ENCODE measurements at regions not wholly inside any gene's neighbourhood (a gene's known extent, or its start where the extent isn't known, plus 50 kb on each side); places are given as distances from the start of the nearest gene placed in this dataset.

GRCh38 chr9:89788434-89788833, 183.6 kb downstream of the GADD45G start:
- no peak overlapping the region for H3K4me3 Mint-ChIP-seq

GRCh38 chr9:89789922-89790510, 185.2 kb downstream of the GADD45G start:
- Mint-ChIP-seq H3K4me1 (ENCODE audit: low read depth) (peaks cover 42% of the 10 kb centered on the region), H3K27me3 (peaks cover 25% of the 10 kb centered on the region), H3K27ac (no peak overlapping the region), H3K4me3 (no peak overlapping the region), H3K36me3 (ENCODE audit: low read depth) (no peaks in the 10 kb centered on the region), H3K9me3 (no peaks in the 10 kb centered on the region)
- intact Hi-C loops (cut with micrococcal nuclease): loop anchor here (10.0 kb wide), 1 partner anchor 165 kb away; no protein-coding TSS in a partner anchor

More at GRCh38 chr9:89788434-89788833, 183.6 kb downstream of the GADD45G start:
- H3K4me1 Mint-ChIP-seq (ENCODE audit: low read depth): peaks cover 40% of the 10 kb centered on the region
- H3K36me3 Mint-ChIP-seq (ENCODE audit: low read depth): no peaks in the 10 kb centered on the region
- H3K9me3 Mint-ChIP-seq: no peaks in the 10 kb centered on the region
- peaks cover 31% of the 10 kb centered on the region for H3K27me3 Mint-ChIP-seq
- H3K27ac Mint-ChIP-seq: no peak overlapping the region
- intact Hi-C loops (cut with micrococcal nuclease): loop anchor here (10.0 kb wide), 1 partner anchor 164 kb away; no protein-coding TSS in a partner anchor

GRCh38 chr9:89790542-89791109, 185.8 kb downstream of the GADD45G start:
- H3K4me1 Mint-ChIP-seq (ENCODE audit: low read depth): peaks cover 38% of the 10 kb centered on the region
- H3K27ac Mint-ChIP-seq: peak overlapping the region; percentile 26
- H3K36me3 Mint-ChIP-seq (ENCODE audit: low read depth): no peaks in the 10 kb centered on the region
- no peaks in the 10 kb centered on the region for H3K9me3 Mint-ChIP-seq
- no peak overlapping the region for H3K4me3 Mint-ChIP-seq
- intact Hi-C loops (cut with micrococcal nuclease): no loop called here
- peaks cover 25% of the 10 kb centered on the region for H3K27me3 Mint-ChIP-seq

- Mint-ChIP-seq H3K36me3 (ENCODE audit: low read depth) (no peaks in the 10 kb centered on the region), H3K27me3 (peaks cover 25% of the 10 kb centered on the region), H3K27ac (peak overlapping the region; percentile 27), H3K4me1 (ENCODE audit: low read depth) (peaks cover 27% of the 10 kb centered on the region), H3K9me3 (no peaks in the 10 kb centered on the region), H3K4me3 (no peak overlapping the region)
- intact Hi-C loops (cut with micrococcal nuclease): no loop called here
Observed at GRCh38 chr9:89791754-89792153, 186.9 kb downstream of the GADD45G start.

- Mint-ChIP-seq H3K4me1 (ENCODE audit: low read depth) (peaks cover 20% of the 10 kb centered on the region), H3K36me3 (ENCODE audit: low read depth) (no peaks in the 10 kb centered on the region), H3K27me3 (peaks cover 29% of the 10 kb centered on the region), H3K4me3 (no peak overlapping the region), H3K9me3 (no peaks in the 10 kb centered on the region), H3K27ac (peak overlapping the region; percentile 27)
- intact Hi-C loops (cut with micrococcal nuclease): no loop called here
Observed at GRCh38 chr9:89792189-89793123, 187.6 kb downstream of the GADD45G start.

GRCh38 chr9:89793124-89793495, 188.3 kb downstream of the GADD45G start:
- Mint-ChIP-seq H3K4me3 (no peak overlapping the region), H3K27ac (no peak overlapping the region), H3K4me1 (ENCODE audit: low read depth) (peaks cover 19% of the 10 kb centered on the region), H3K27me3 (peaks cover 29% of the 10 kb centered on the region), H3K9me3 (no peaks in the 10 kb centered on the region), H3K36me3 (ENCODE audit: low read depth) (no peaks in the 10 kb centered on the region)
- intact Hi-C loops (cut with micrococcal nuclease): no loop called here

GRCh38 chr9:89793551-89793950, 188.7 kb downstream of the GADD45G start:
- no peak overlapping the region for H3K4me3 Mint-ChIP-seq
- intact Hi-C loops (cut with micrococcal nuclease): no loop called here
- H3K27me3 Mint-ChIP-seq: peaks cover 29% of the 10 kb centered on the region
- no peak overlapping the region for H3K27ac Mint-ChIP-seq
- no peaks in the 10 kb centered on the region for H3K36me3 Mint-ChIP-seq (ENCODE audit: low read depth)
- H3K9me3 Mint-ChIP-seq: no peaks in the 10 kb centered on the region
- peaks cover 15% of the 10 kb centered on the region for H3K4me1 Mint-ChIP-seq (ENCODE audit: low read depth)

GRCh38 chr9:89794918-89795317, 190.1 kb downstream of the GADD45G start:
- intact Hi-C loops (cut with micrococcal nuclease): no loop called here
- H3K27me3 Mint-ChIP-seq: peaks cover 23% of the 10 kb centered on the region
- H3K4me1 Mint-ChIP-seq (ENCODE audit: low read depth): peaks cover 18% of the 10 kb centered on the region
- no peak overlapping the region for H3K27ac Mint-ChIP-seq
- no peaks in the 10 kb centered on the region for H3K9me3 Mint-ChIP-seq
- no peak overlapping the region for H3K4me3 Mint-ChIP-seq
- no peaks in the 10 kb centered on the region for H3K36me3 Mint-ChIP-seq (ENCODE audit: low read depth)

- no peaks in the 10 kb centered on the region for H3K9me3 Mint-ChIP-seq
- H3K36me3 Mint-ChIP-seq (ENCODE audit: low read depth): no peaks in the 10 kb centered on the region
- peaks cover 24% of the 10 kb centered on the region for H3K27me3 Mint-ChIP-seq
- intact Hi-C loops (cut with micrococcal nuclease): no loop called here
- no peak overlapping the region for H3K27ac Mint-ChIP-seq
- peaks cover 15% of the 10 kb centered on the region for H3K4me1 Mint-ChIP-seq (ENCODE audit: low read depth)
- H3K4me3 Mint-ChIP-seq: no peak overlapping the region
Observed at GRCh38 chr9:89795538-89796195, 190.9 kb downstream of the GADD45G start.

- Mint-ChIP-seq H3K27ac (no peak overlapping the region), H3K4me1 (ENCODE audit: low read depth) (peaks cover 11% of the 10 kb centered on the region), H3K4me3 (no peak overlapping the region), H3K36me3 (ENCODE audit: low read depth) (no peaks in the 10 kb centered on the region), H3K27me3 (peaks cover 19% of the 10 kb centered on the region), H3K9me3 (no peaks in the 10 kb centered on the region)
- intact Hi-C loops (cut with micrococcal nuclease): no loop called here
Observed at GRCh38 chr9:89796606-89797005, 191.8 kb downstream of the GADD45G start.

GRCh38 chr9:89797255-89797654, 192.4 kb downstream of the GADD45G start:
- H3K4me1 Mint-ChIP-seq (ENCODE audit: low read depth): peaks cover 11% of the 10 kb centered on the region
- H3K27me3 Mint-ChIP-seq: peaks cover 25% of the 10 kb centered on the region
- H3K27ac Mint-ChIP-seq: no peak overlapping the region
- H3K9me3 Mint-ChIP-seq: no peaks in the 10 kb centered on the region
- H3K4me3 Mint-ChIP-seq: no peak overlapping the region
- intact Hi-C loops (cut with micrococcal nuclease): no loop called here
- H3K36me3 Mint-ChIP-seq (ENCODE audit: low read depth): no peaks in the 10 kb centered on the region

- Mint-ChIP-seq H3K27me3 (peaks cover 29% of the 10 kb centered on the region), H3K9me3 (no peaks in the 10 kb centered on the region), H3K4me1 (ENCODE audit: low read depth) (peaks cover 11% of the 10 kb centered on the region), H3K36me3 (ENCODE audit: low read depth) (no peaks in the 10 kb centered on the region), H3K27ac (no peak overlapping the region), H3K4me3 (no peak overlapping the region)
- intact Hi-C loops (cut with micrococcal nuclease): no loop called here
Observed at GRCh38 chr9:89797937-89798455, 193.2 kb downstream of the GADD45G start.

GRCh38 chr9:89798547-89799120, 193.8 kb downstream of the GADD45G start:
- peaks cover 33% of the 10 kb centered on the region for H3K27me3 Mint-ChIP-seq
- no peak overlapping the region for H3K27ac Mint-ChIP-seq
- H3K9me3 Mint-ChIP-seq: no peaks in the 10 kb centered on the region
- no peak overlapping the region for H3K4me3 Mint-ChIP-seq
- intact Hi-C loops (cut with micrococcal nuclease): no loop called here
- H3K36me3 Mint-ChIP-seq (ENCODE audit: low read depth): no peaks in the 10 kb centered on the region
- H3K4me1 Mint-ChIP-seq (ENCODE audit: low read depth): peaks cover 11% of the 10 kb centered on the region

Data from dendritic cell treated with granulocyte-macrophage colony-stimulating factor and Interleukin-4, amounts not matched to agents 40 ng/mL and 50 ng/mL, for 4 days (primary cell).